GM23338 (cell line): ENCODE measurements at regions not wholly inside any gene's neighbourhood (a gene's known extent, or its start where the extent isn't known, plus 50 kb on each side); places are given as distances from the start of the nearest gene placed in this dataset.

Experiments used
- ATAC-seq: fragments of 200-7000 bp; cut with Tn5 transposase; 3 replicates; pipeline ENCODE4 v1.9.1; 2020
- DNase-seq: peaks from one replicate; pipeline ENCODE4 v3.0.0-alpha.2; 2015; ENCODE audit warnings: low spot score
- H2AFZ ChIP-seq: fragments of 200-600 bp; sonication (generic); 2 replicates; pipeline ENCODE4 v1.8.0; 2016; ENCODE audit warnings: antibody characterized with exemption, mild to moderate bottlenecking, moderate library complexity
- H3F3A ChIP-seq: fragments of 200-600 bp; sonication (generic); replicated peaks from 2 replicates; pipeline ENCODE4 v1.8.0; 2017; ENCODE audit warnings: antibody characterized with exemption, mixed run types, low read depth
- H3K27ac ChIP-seq: fragments of 200-600 bp; sonication (generic); 2 replicates; pipeline ENCODE4 v1.6.1; 2016; ENCODE audit warnings: low read depth
- H3K27me3 ChIP-seq: fragments of 200-600 bp; sonication (generic); 2 replicates; pipeline ENCODE4 v1.8.0; 2016; ENCODE audit warnings: mild to moderate bottlenecking, mixed run types, moderate library complexity; ENCODE audit not compliant: insufficient read depth
- H3K36me3 ChIP-seq: fragments of 200-600 bp; sonication (generic); 2 replicates; pipeline ENCODE4 v1.8.0; 2016; ENCODE audit warnings: mild to moderate bottlenecking; ENCODE audit not compliant: insufficient read depth
- H3K4me1 ChIP-seq: fragments of 200-600 bp; sonication (generic); 2 replicates; pipeline ENCODE4 v1.8.0; 2016; ENCODE audit warnings: mild to moderate bottlenecking, moderate library complexity; ENCODE audit not compliant: insufficient read depth
- H3K4me2 ChIP-seq: fragments of 200-600 bp; sonication (generic); 2 replicates; pipeline ENCODE4 v1.7.1; 2017; ENCODE audit warnings: mixed run types
- H3K4me3 ChIP-seq: fragments of 200-600 bp; sonication (generic); 2 replicates; pipeline ENCODE4 v1.6.1; 2016; ENCODE audit warnings: mixed run types
- H3K79me2 ChIP-seq: fragments of 200-600 bp; sonication (generic); replicated peaks from 2 replicates; pipeline ENCODE4 v1.8.0; 2017; ENCODE audit warnings: mild to moderate bottlenecking; ENCODE audit not compliant: insufficient read depth
- H3K9me2 ChIP-seq: fragments of 200-600 bp; sonication (generic); 2 replicates; pipeline ENCODE4 v1.8.0; 2017; ENCODE audit not compliant: insufficient read depth
- H4K20me1 ChIP-seq: fragments of 200-600 bp; sonication (generic); replicated peaks from 2 replicates; pipeline ENCODE4 v1.8.0; 2017; ENCODE audit warnings: mild to moderate bottlenecking; ENCODE audit not compliant: insufficient read depth
- H3K27ac Mint-ChIP-seq: 2 replicates; pipeline ENCODE4 v1.8.0; 2020; ENCODE audit warnings: inconsistent platforms, mild to moderate bottlenecking, moderate library complexity, mixed read lengths
- H3K27me3 Mint-ChIP-seq: 3 replicates; pipeline ENCODE4 v1.8.0; 2022; ENCODE audit warnings: low read depth, mild to moderate bottlenecking, moderate library complexity, mixed read lengths, inconsistent platforms; ENCODE audit not compliant: insufficient read depth, poor library complexity
- H3K36me3 Mint-ChIP-seq: 3 replicates; pipeline ENCODE4 v1.8.0; 2021; ENCODE audit warnings: low read depth, mild to moderate bottlenecking, inconsistent platforms, moderate library complexity, mixed read lengths
- H3K4me1 Mint-ChIP-seq: 3 replicates; pipeline ENCODE4 v1.8.0; 2020; ENCODE audit warnings: mild to moderate bottlenecking, inconsistent platforms, mixed read lengths
- H3K4me3 Mint-ChIP-seq: 3 replicates; pipeline ENCODE4 v1.8.0; 2021; ENCODE audit warnings: moderate library complexity, mild to moderate bottlenecking, inconsistent platforms, mixed read lengths
- H3K9me3 Mint-ChIP-seq: 3 replicates; pipeline ENCODE4 v1.8.0; 2020; ENCODE audit warnings: moderate library complexity, mild to moderate bottlenecking, inconsistent platforms, mixed read lengths
- CREB1 ChIP-seq: fragments of 250-450 bp; sonication (Bioruptor Pico); IDR thresholded peaks from 2 replicates; pipeline ENCODE4 v1.5.0; 2020; ENCODE audit warnings: low read depth, mild to moderate bottlenecking, moderate library complexity
- CTCF ChIP-seq, 2 experiments: fragments of 200-600 bp in 1 of 2; sonication (generic) in 1 of 2; conservative IDR thresholded peaks; 2 replicates each; pipeline versions ENCODE4 v1.5.1 to v1.6.1; 2016 to 2017; ENCODE audit warnings: antibody characterized with exemption in 2 of 2, low read depth in 2 of 2, mild to moderate bottlenecking in 2 of 2, moderate library complexity in 1 of 2
- ETS1 ChIP-seq: IDR thresholded peaks from 2 replicates; pipeline ENCODE4 v1.6.1; 2016; ENCODE audit warnings: antibody characterized with exemption
- EZH2 ChIP-seq: fragments of 200-600 bp; sonication (generic); IDR thresholded peaks from one replicate; pipeline ENCODE4 v1.8.0; 2017; ENCODE audit warnings: antibody characterized with exemption, mild to moderate bottlenecking, low read depth; ENCODE audit not compliant: unreplicated experiment
- EZH2phosphoT487 ChIP-seq: fragments of 200-600 bp; sonication (generic); IDR thresholded peaks from one replicate; pipeline ENCODE4 v1.8.1; 2018; ENCODE audit warnings: antibody characterized with exemption; ENCODE audit not compliant: unreplicated experiment
- JUNB ChIP-seq: IDR thresholded peaks from one replicate; pipeline ENCODE4 v1.6.1; 2016; ENCODE audit warnings: antibody characterized with exemption; ENCODE audit not compliant: unreplicated experiment
- NANOG ChIP-seq: IDR thresholded peaks from 2 replicates; pipeline ENCODE4 v1.6.1; 2016; ENCODE audit warnings: antibody characterized with exemption, borderline replicate concordance
- POLR2AphosphoS5 ChIP-seq: IDR thresholded peaks from 2 replicates; pipeline ENCODE4 v1.6.1; 2016; ENCODE audit warnings: antibody characterized with exemption, low read depth
- REST ChIP-seq: IDR thresholded peaks from one replicate; pipeline ENCODE4 v1.6.1; 2018; ENCODE audit warnings: antibody characterized with exemption; ENCODE audit not compliant: unreplicated experiment
- STAT1 ChIP-seq: IDR thresholded peaks from one replicate; pipeline ENCODE4 v1.6.1; 2016; ENCODE audit warnings: antibody characterized with exemption; ENCODE audit not compliant: unreplicated experiment
- ZNF114 ChIP-seq: fragments of 250-450 bp; sonication (Bioruptor Pico); IDR thresholded peaks from 2 replicates; pipeline ENCODE4 v1.5.0; 2020; ENCODE audit warnings: mild to moderate bottlenecking, moderate library complexity
- ZNF331 ChIP-seq: fragments of 250-450 bp; sonication (Bioruptor Pico); IDR thresholded peaks from 2 replicates; pipeline ENCODE4 v1.5.0; 2020; ENCODE audit warnings: low read depth, mild to moderate bottlenecking, moderate library complexity

- no peak overlapping the region for H3K4me2 ChIP-seq
- ATAC-seq: no peak
- H3K79me2 ChIP-seq: no peaks in the 10 kb centered on the region
- H3F3A ChIP-seq: no peaks in the 10 kb centered on the region
- no peaks in the 10 kb centered on the region for H3K4me1 ChIP-seq
- H3K4me3 Mint-ChIP-seq: no peak overlapping the region
- H3K27ac Mint-ChIP-seq: no peak overlapping the region
- peaks cover 13% of the 10 kb centered on the region for H3K9me2 ChIP-seq
- no peaks in the 10 kb centered on the region for H4K20me1 ChIP-seq
- H3K36me3 Mint-ChIP-seq: peaks cover 34% of the 10 kb centered on the region
- H3K27me3 ChIP-seq: no peaks in the 10 kb centered on the region
- H3K4me1 Mint-ChIP-seq: no peaks in the 10 kb centered on the region
- H3K4me3 ChIP-seq: no peak overlapping the region
- H3K36me3 ChIP-seq: peaks cover 24% of the 10 kb centered on the region
- peaks cover 62% of the 10 kb centered on the region for H3K9me3 Mint-ChIP-seq
- H3K27ac ChIP-seq: no peak overlapping the region
- peak; percentile 15 for DNase-seq
- TF ChIP-seq ZNF331 (CRISPR knock-in tag): no peak
- TF ChIP-seq POLR2AphosphoS5: no peak
- TF ChIP-seq JUNB: no peak
- no peak for TF ChIP-seq ETS1
- no peak for TF ChIP-seq REST
- TF ChIP-seq NANOG: no peak
- TF ChIP-seq EZH2phosphoT487: no peak
- no peak for TF ChIP-seq STAT1
- TF ChIP-seq CTCF (conservative IDR thresholded peaks at IDR 0.05; ENCODE audit: low read depth in 2 of 2): no peak
- no peak for TF ChIP-seq EZH2
- no peak for TF ChIP-seq ZNF114
- no peaks in the 10 kb centered on the region for H3K27me3 Mint-ChIP-seq
- H2AFZ ChIP-seq: no peak overlapping the region
These were observed 174.3 kb downstream of the MRPS30 start for GRCh38 chr5:44983006-44983405.

GRCh38 chr5:44987026-44987425 lies 178.3 kb downstream of the MRPS30 start:
- no peak overlapping the region for H3K27ac ChIP-seq
- H3K36me3 Mint-ChIP-seq: peaks cover 48% of the 10 kb centered on the region
- TF ChIP-seq CTCF (conservative IDR thresholded peaks at IDR 0.05; ENCODE audit: low read depth in 2 of 2) (no peak), JUNB (no peak), CREB1 (CRISPR knock-in tag) (no peak), ETS1 (no peak)

More at GRCh38 chr5:44987026-44987425, 178.3 kb downstream of the MRPS30 start:
- Histone ChIP-seq H3K4me1 (no peaks in the 10 kb centered on the region), H3K4me2 (no peak overlapping the region), H3F3A (no peaks in the 10 kb centered on the region), H3K4me3 (no peak overlapping the region), H3K36me3 (peaks cover 36% of the 10 kb centered on the region), H4K20me1 (no peaks in the 10 kb centered on the region), H3K79me2 (no peaks in the 10 kb centered on the region), H3K27me3 (no peaks in the 10 kb centered on the region), H2AFZ (no peak overlapping the region), H3K9me2 (no peaks in the 10 kb centered on the region)
- Mint-ChIP-seq H3K4me1 (no peaks in the 10 kb centered on the region), H3K27ac (no peak overlapping the region), H3K4me3 (no peak overlapping the region), H3K27me3 (no peaks in the 10 kb centered on the region), H3K9me3 (peaks cover 85% of the 10 kb centered on the region)
- ATAC-seq (no peak), DNase-seq (no peak)
